OCI-LY7 (cell line): ENCODE measurements at regions not wholly inside any gene's neighbourhood (a gene's known extent, or its start where the extent isn't known, plus 50 kb on each side); places are given as distances from the start of the nearest gene placed in this dataset.
"Not testable (repeated sequence)": the region's sequence is repeated elsewhere in the genome, so short reads cannot be mapped to it uniquely, and the experiment has no call there.

Experiments used
- BruUV-seq: library from RNA; stranded (reverse); fragments of 400-500 nt; replicated peaks from 2 replicates; lab custom pipeline; 2021; lab: Mats Ljungman, UMichigan
- CTCF ChIA-PET: fragments of 300-600 bp; sonication (Branson Sonifier 250); formaldehyde crosslinking; loops from one replicate; lab custom pipeline; 2022; ENCODE audit warnings: antibody characterized with exemption; ENCODE audit not compliant: unreplicated experiment; lab: Charles Lee
- POLR2A ChIA-PET: fragments of 300-600 bp; sonication (Branson Sonifier 250); formaldehyde crosslinking; loops from one replicate; lab custom pipeline; 2022; ENCODE audit warnings: antibody characterized with exemption; lab: Charles Lee
- DNase-seq: peaks from one replicate; pipeline ENCODE4 v3.0.0-alpha.2; 2015; ENCODE audit warnings: low spot score
- H2AFZ ChIP-seq: fragments of 200-600 bp; sonication (generic), shearing (Covaris generic); 2 replicates; pipeline ENCODE4 v1.6.1; 2014; ENCODE audit warnings: mild to moderate bottlenecking, antibody characterized with exemption, low read length, moderate library complexity
- H3K27ac ChIP-seq: fragments of 200-600 bp; sonication (generic); 2 replicates; pipeline ENCODE4 v1.5.1; 2014; ENCODE audit warnings: mixed run types, low read depth, mild to moderate bottlenecking, moderate library complexity, low read length, inconsistent platforms; ENCODE audit not compliant: poor library complexity, severe bottlenecking
- H3K36me3 ChIP-seq: fragments of 200-600 bp; sonication (generic); 2 replicates; pipeline ENCODE4 v1.6.1; 2014; ENCODE audit warnings: mild to moderate bottlenecking, antibody characterized with exemption, low read length, moderate library complexity, mixed read lengths; ENCODE audit not compliant: insufficient read depth
- H3K4me1 ChIP-seq: fragments of 200-600 bp; sonication (generic); 2 replicates; pipeline ENCODE4 v1.5.1; 2014; ENCODE audit warnings: mild to moderate bottlenecking, low read length; ENCODE audit not compliant: insufficient read depth, poor library complexity, severe bottlenecking
- H3K4me2 ChIP-seq: fragments of 200-600 bp; sonication (generic); 2 replicates; pipeline ENCODE4 v1.6.1; 2014; ENCODE audit warnings: mild to moderate bottlenecking, low read length
- H3K4me3 ChIP-seq: fragments of 200-600 bp; sonication (generic); 2 replicates; pipeline ENCODE4 v1.5.1; 2014; ENCODE audit warnings: mild to moderate bottlenecking, low read depth, low read length; ENCODE audit not compliant: poor library complexity, severe bottlenecking
- H3K79me2 ChIP-seq: fragments of 200-600 bp; sonication (generic); 2 replicates; pipeline ENCODE4 v1.6.1; 2016; ENCODE audit warnings: low read depth, mild to moderate bottlenecking, low read length, moderate library complexity, mixed read lengths; ENCODE audit not compliant: insufficient read depth
- H3K9me2 ChIP-seq: fragments of 200-600 bp; sonication (generic); 2 replicates; pipeline ENCODE4 v1.6.1; 2016; ENCODE audit warnings: mild to moderate bottlenecking, low read length, mixed read lengths; ENCODE audit not compliant: insufficient read depth
- H3K9me3 ChIP-seq: fragments of 200-600 bp; sonication (generic); 2 replicates; pipeline ENCODE4 v1.6.1; 2014; ENCODE audit warnings: mild to moderate bottlenecking, mixed run types, low read length, mixed read lengths
- H4K20me1 ChIP-seq: fragments of 200-600 bp; sonication (generic); 2 replicates; pipeline ENCODE4 v1.6.1; 2014; ENCODE audit warnings: mild to moderate bottlenecking, antibody characterized with exemption, low read length, moderate library complexity, mixed read lengths; ENCODE audit not compliant: insufficient read depth
- CTCF ChIP-seq: fragments of 200-600 bp; sonication (generic); conservative IDR thresholded peaks from 2 replicates; pipeline ENCODE4 v1.5.1; 2014; ENCODE audit warnings: mild to moderate bottlenecking, antibody characterized with exemption, low read length, moderate library complexity, mixed read lengths
- EZH2phosphoT487 ChIP-seq: fragments of 200-600 bp; sonication (generic); IDR thresholded peaks from 2 replicates; pipeline ENCODE4 v1.6.1; 2018; ENCODE audit warnings: low read depth, borderline replicate concordance, mild to moderate bottlenecking, mixed run types, antibody characterized with exemption, low read length, moderate library complexity, mixed read lengths
- intact Hi-C: fragments of 100-400 bp; cut with micrococcal nuclease; formaldehyde crosslinking; loops from one replicate; pipeline ENCODE4 v1.10.0; 2022; ENCODE audit not compliant: unreplicated experiment

GRCh38 chr10:33831591-33831990, 497.1 kb upstream of the NRP1 start:
- BruUV-seq = no TSS peak
- Histone ChIP-seq H3K27ac (no peak overlapping the region), H2AFZ (no peak overlapping the region), H3K36me3 (no peaks in the 10 kb centered on the region), H3K9me3 (no peaks in the 10 kb centered on the region), H3K9me2 (no peaks in the 10 kb centered on the region), H3K4me3 (no peak overlapping the region), H3K79me2 (no peaks in the 10 kb centered on the region), H4K20me1 (no peaks in the 10 kb centered on the region), H3K4me2 (no peak overlapping the region), H3K4me1 (no peaks in the 10 kb centered on the region)
- intact Hi-C loops = no loop called here
- ChIA-PET POLR2A (no interaction called here), CTCF (no interaction called here)
- DNase-seq = no peak
- TF ChIP-seq CTCF = no peak
- TF ChIP-seq EZH2phosphoT487 = no peak

- H3K79me2 ChIP-seq, DNase-seq, H3K9me3 ChIP-seq, H3K27ac ChIP-seq, intact Hi-C loops, BruUV-seq, POLR2A ChIA-PET, H3K4me1 ChIP-seq, H3K36me3 ChIP-seq, H3K9me2 ChIP-seq, H3K4me2 ChIP-seq, H3K4me3 ChIP-seq, H2AFZ ChIP-seq, CTCF ChIA-PET, H4K20me1 ChIP-seq: not testable (repeated sequence)
Observed at GRCh38 chr10:33829899-33830298, 495.4 kb upstream of the NRP1 start.

GRCh38 chr10:33828592-33828991, 494.1 kb upstream of the NRP1 start:
- no peaks in the 10 kb centered on the region for H3K79me2 ChIP-seq
- DNase-seq = no peak
- TF ChIP-seq CTCF (no peak), EZH2phosphoT487 (no peak)
- ChIA-PET CTCF (no interaction called here), POLR2A (no interaction called here)
- H3K9me2 ChIP-seq = no peaks in the 10 kb centered on the region
- BruUV-seq = no TSS peak
- no peak overlapping the region for H3K27ac ChIP-seq
- no peaks in the 10 kb centered on the region for H3K9me3 ChIP-seq
- no peaks in the 10 kb centered on the region for H3K36me3 ChIP-seq
- H4K20me1 ChIP-seq = no peaks in the 10 kb centered on the region
- no peak overlapping the region for H3K4me3 ChIP-seq
- H2AFZ ChIP-seq = no peak overlapping the region
- intact Hi-C loops = no loop called here
- no peak overlapping the region for H3K4me2 ChIP-seq
- no peaks in the 10 kb centered on the region for H3K4me1 ChIP-seq
